H1 (cell line): ENCODE measurements at regions not wholly inside any gene's neighbourhood (a gene's known extent, or its start where the extent isn't known, plus 50 kb on each side); places are given as distances from the start of the nearest gene placed in this dataset.

Experiments
- CTCF ChIA-PET: fragments of 300-600 bp; sonication (Branson Sonifier 250); formaldehyde crosslinking; loops from one replicate; lab custom pipeline; 2021; ENCODE audit not compliant: partially characterized antibody; lab: Charles Lee
- POLR2A ChIA-PET: fragments of 300-600 bp; sonication (Branson Sonifier 250); formaldehyde crosslinking; loops from one replicate; lab custom pipeline; 2021; ENCODE audit warnings: inconsistent platforms; ENCODE audit not compliant: partially characterized antibody; lab: Charles Lee
- DNase-seq, 2 experiments: peaks; one replicate each; pipeline versions ENCODE4 v3.0.0 to v3.0.0-alpha.2; 2010 to 2022; ENCODE audit warnings: low spot score in 2 of 2, low read depth in 1 of 2, mixed read lengths in 1 of 2
- FAIRE-seq: peaks from 2 replicates; lab custom pipeline; 2011; peaks lifted over from hg19 to GRCh38; lab: Jason Lieb, UNC
- H2AFZ ChIP-seq: 2 replicates; pipeline ENCODE4 v1.8.1; 2012; ENCODE audit warnings: low read length, inconsistent platforms
- H2AK5ac ChIP-seq: 2 replicates; pipeline ENCODE4 v1.6.1; 2013; ENCODE audit warnings: low read depth, low read length
- H2BK120ac ChIP-seq: replicated peaks from 2 replicates; pipeline ENCODE3; 2013; ENCODE audit warnings: low read depth, low read length, inconsistent platforms
- H2BK12ac ChIP-seq: 2 replicates; pipeline ENCODE4 v1.6.1; 2013; ENCODE audit warnings: low read depth, low read length
- H2BK15ac ChIP-seq: 2 replicates; pipeline ENCODE4 v1.6.1; 2013; ENCODE audit warnings: low read length
- H2BK20ac ChIP-seq: 2 replicates; pipeline ENCODE4 v1.6.1; 2013; ENCODE audit warnings: low read length
- H2BK5ac ChIP-seq: 2 replicates; pipeline ENCODE4 v1.6.1; 2013; ENCODE audit warnings: low read depth, low read length
- H3K14ac ChIP-seq: 2 replicates; pipeline ENCODE4 v1.6.1; 2013; ENCODE audit warnings: inconsistent platforms; ENCODE audit not compliant: insufficient read length
- H3K18ac ChIP-seq: 2 replicates; pipeline ENCODE4 v1.6.1; 2013; ENCODE audit warnings: low read length; ENCODE audit errors: extremely low read depth
- H3K23ac ChIP-seq: 2 replicates; pipeline ENCODE4 v1.6.1; 2013; ENCODE audit warnings: inconsistent platforms; ENCODE audit not compliant: insufficient read length
- H3K23me2 ChIP-seq: 2 replicates; pipeline ENCODE4 v1.6.1; 2013; ENCODE audit warnings: low read depth, low read length
- H3K27ac ChIP-seq: 2 replicates; pipeline ENCODE4 v1.6.1; 2011; ENCODE audit warnings: low read depth, low read length, inconsistent platforms
- H3K27me3 ChIP-seq, 4 experiments: replicated peaks in 1 of 4; 1 replicate in 1 of 4; 2 replicates in 3 of 4; pipeline versions ENCODE4 v1.6.1 to v1.8.1; 2011 to 2013; ENCODE audit warnings: low read length in 3 of 4, mild to moderate bottlenecking in 3 of 4, inconsistent platforms in 2 of 4, mixed read lengths in 2 of 4, moderate library complexity in 1 of 4; ENCODE audit not compliant: control insufficient read depth in 3 of 4, insufficient read depth in 3 of 4; ENCODE audit errors: extremely low read depth in 1 of 4
- H3K36me3 ChIP-seq, 4 experiments: 2 replicates each; pipeline versions ENCODE4 v1.6.1 to v1.8.1; 2011 to 2013; ENCODE audit warnings: mild to moderate bottlenecking in 4 of 4, low read length in 3 of 4, moderate library complexity in 2 of 4, control low read depth in 1 of 4, inconsistent platforms in 1 of 4; ENCODE audit not compliant: insufficient read depth in 4 of 4, control insufficient read depth in 2 of 4
- H3K4ac ChIP-seq: replicated peaks from 2 replicates; pipeline ENCODE3; 2013; ENCODE audit warnings: low read length, low read depth, mixed read lengths, inconsistent platforms; ENCODE audit not compliant: insufficient read length
- H3K4me1 ChIP-seq, 4 experiments: replicated peaks in 1 of 4; 1 replicate in 1 of 4; 2 replicates in 3 of 4; pipeline versions ENCODE4 v1.6.1 to v1.8.1; 2011 to 2013; ENCODE audit warnings: low read length in 3 of 4, inconsistent platforms in 2 of 4, mixed read lengths in 1 of 4; ENCODE audit not compliant: insufficient read depth in 4 of 4, control insufficient read depth in 3 of 4
- H3K4me2 ChIP-seq, 2 experiments: 2 replicates each; pipeline versions ENCODE4 v1.6.1 to v1.8.1; 2011 to 2013; ENCODE audit warnings: low read depth in 2 of 2, low read length in 2 of 2, control low read depth in 1 of 2, inconsistent platforms in 1 of 2, mild to moderate bottlenecking in 1 of 2; ENCODE audit not compliant: insufficient read depth in 1 of 2
- H3K4me3 ChIP-seq, 4 experiments: fragments of 200-600, 300-600 bp in 1 of 4; sonication (generic), shearing (Covaris generic), sonication (Bioruptor Twin) in 1 of 4; 2 replicates each; pipeline versions ENCODE4 v1.5.1 to v1.8.1; 2011 to 2016; ENCODE audit warnings: low read length in 4 of 4, low read depth in 3 of 4, control low read depth in 2 of 4, inconsistent platforms in 2 of 4, mild to moderate bottlenecking in 2 of 4, mixed read lengths in 1 of 4, moderate library complexity in 1 of 4; ENCODE audit not compliant: insufficient read depth in 2 of 4; ENCODE audit errors: extremely low read depth in 1 of 4
- H3K56ac ChIP-seq: replicated peaks from 2 replicates; pipeline ENCODE3; 2013; ENCODE audit warnings: low read depth, mild to moderate bottlenecking, mixed read lengths, low read length, inconsistent platforms; ENCODE audit not compliant: insufficient read length
- H3K79me1 ChIP-seq: 2 replicates; pipeline ENCODE4 v1.6.1; 2013; ENCODE audit warnings: low read depth, low read length, control low read depth
- H3K79me2 ChIP-seq, 2 experiments: 2 replicates each; pipeline versions ENCODE4 v1.6.1 to v1.8.1; 2012 to 2013; ENCODE audit warnings: low read length in 2 of 2, mild to moderate bottlenecking in 2 of 2, inconsistent platforms in 1 of 2; ENCODE audit not compliant: insufficient read depth in 2 of 2, control insufficient read depth in 1 of 2
- H3K9ac ChIP-seq, 4 experiments: replicated peaks in 1 of 4; 1 replicate in 1 of 4; 2 replicates in 3 of 4; pipeline versions ENCODE4 v1.6.1 to v1.8.1; 2011 to 2013; ENCODE audit warnings: low read depth in 3 of 4, low read length in 3 of 4, control low read depth in 2 of 4, mild to moderate bottlenecking in 2 of 4, moderate library complexity in 2 of 4, inconsistent platforms in 1 of 4; ENCODE audit errors: extremely low read depth in 1 of 4
- H3K9me3 ChIP-seq, 2 experiments: 2 replicates each; pipeline versions ENCODE4 v1.6.1 to v1.8.1; 2012 to 2013; ENCODE audit warnings: mild to moderate bottlenecking in 2 of 2, moderate library complexity in 2 of 2, control low read depth in 1 of 2, inconsistent platforms in 1 of 2, low read depth in 1 of 2, low read length in 1 of 2, mixed read lengths in 1 of 2; ENCODE audit not compliant: insufficient read depth in 2 of 2
- H4K20me1 ChIP-seq, 2 experiments: replicated peaks in 1 of 2; 2 replicates each; pipeline versions ENCODE3 to v1.8.1; 2011 to 2013; ENCODE audit warnings: inconsistent platforms in 2 of 2, low read length in 2 of 2, mild to moderate bottlenecking in 1 of 2; ENCODE audit not compliant: insufficient read depth in 2 of 2, control insufficient read depth in 1 of 2
- H4K5ac ChIP-seq: 2 replicates; pipeline ENCODE4 v1.6.1; 2013; ENCODE audit warnings: low read length, low read depth, mixed read lengths, inconsistent platforms; ENCODE audit not compliant: insufficient read length
- H4K8ac ChIP-seq: 2 replicates; pipeline ENCODE4 v1.8.0; 2013; ENCODE audit warnings: mild to moderate bottlenecking, moderate library complexity, low read length, inconsistent platforms; ENCODE audit not compliant: insufficient read depth; ENCODE audit errors: extremely low read depth
- H4K91ac ChIP-seq: replicated peaks from 2 replicates; pipeline ENCODE3; 2013; ENCODE audit warnings: low read length, mixed read lengths, inconsistent platforms; ENCODE audit not compliant: insufficient read length
- CEBPB ChIP-seq: IDR thresholded peaks from 2 replicates; pipeline ENCODE4 v1.6.1; 2012; ENCODE audit warnings: low read depth, low read length
- FOSL1 ChIP-seq: IDR thresholded peaks from 2 replicates; pipeline ENCODE4 v1.6.1; 2011; ENCODE audit warnings: mild to moderate bottlenecking, low read depth, low read length, moderate library complexity; ENCODE audit not compliant: insufficient read depth
- JUN ChIP-seq: IDR thresholded peaks from 2 replicates; pipeline ENCODE4 v1.6.1; 2011; ENCODE audit warnings: low read depth, mild to moderate bottlenecking, improper control_type of control experiment, low read length
- POLR2AphosphoS5 ChIP-seq: IDR thresholded peaks from 2 replicates; pipeline ENCODE4 v1.6.1; 2011; ENCODE audit warnings: low read depth, low read length
- RFX5 ChIP-seq: IDR thresholded peaks from 2 replicates; pipeline ENCODE4 v1.6.1; 2011; ENCODE audit warnings: low read depth, low read length, improper control_type of control experiment, borderline replicate concordance
- RNF2 ChIP-seq: fragments of 200-900, 300-1000 bp; sonication (generic); IDR thresholded peaks from 2 replicates; pipeline ENCODE4 v1.7.1; 2016; ENCODE audit warnings: borderline replicate concordance, low read depth, mild to moderate bottlenecking, antibody characterized with exemption, low read length; ENCODE audit not compliant: poor library complexity, severe bottlenecking; ENCODE audit errors: missing control alignments
- YY1 ChIP-seq: IDR thresholded peaks from 2 replicates; pipeline ENCODE4 v1.6.1; 2011; ENCODE audit warnings: low read depth, mild to moderate bottlenecking, low read length
- WGBS, 2 experiments: shearing (Covaris generic) in 1 of 2; methylation state at CpG; one replicate each; pipeline versions ENCODE4 v1.1.6 to v1.1.7; 2013 to 2015; ENCODE audit warnings: low lambda C conversion rate in 2 of 2, mixed read lengths in 2 of 2, inconsistent platforms in 1 of 2, low coverage in 1 of 2, missing lambda C conversion rate in 1 of 2; ENCODE audit not compliant: insufficient replicate concordance in 2 of 2, insufficient coverage in 1 of 2, insufficient read length in 1 of 2; ENCODE audit errors: extremely low coverage in 1 of 2, missing lambda C conversion rate in 1 of 2; 5-methylcytosine and 5-hydroxymethylcytosine counted together

DNA sequence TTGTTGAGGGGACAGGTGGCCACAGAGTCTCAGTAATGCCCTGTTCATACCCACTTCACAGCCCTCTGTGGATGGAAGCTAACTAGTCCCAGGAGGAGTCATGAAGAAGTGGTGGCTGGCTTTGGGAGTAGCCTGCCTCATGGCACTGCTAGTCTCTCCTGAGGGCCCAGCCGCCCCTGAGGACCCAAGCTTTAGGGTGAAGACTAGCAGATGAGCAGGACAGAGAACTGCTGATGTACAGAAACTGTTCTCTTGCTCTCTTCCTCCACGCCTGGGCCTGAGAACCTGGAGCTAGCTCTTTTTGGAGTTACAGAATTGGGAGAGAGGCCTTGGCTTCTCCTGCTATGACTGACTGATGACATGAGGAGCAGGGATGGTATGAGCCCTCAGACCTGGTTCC lies 99.2 kb downstream of the RAMP3 start:
- Histone ChIP-seq H3K4me2 (no peak overlapping the region), H3K79me1 (no peaks in the 10 kb centered on the region), H3K36me3 (no peaks in the 10 kb centered on the region), H2BK120ac (no peak overlapping the region), H3K14ac (no peak overlapping the region), H4K5ac (no peak overlapping the region), H2BK20ac (no peak overlapping the region), H3K4me3 (no peak overlapping the region)
- DNase-seq, result no peak
- TF ChIP-seq FOSL1 (no peak), RNF2 (no peak), RFX5 (no peak), CEBPB (no peak), YY1 (no peak), JUN (no peak), POLR2AphosphoS5 (no peak)
- TF ChIP-seq, all 59 proteins: peak for 0
- CTCF ChIA-PET, result interaction anchor here (1.0 to 3.4 kb wide), 2 partner anchors 10 to 121 kb away, joined by 3 to 10 read pairs; no protein-coding TSS in a partner anchor
- no peak overlapping the region for H3K27ac ChIP-seq
- H4K8ac ChIP-seq, result no peak overlapping the region
- no peak overlapping the region for H2BK12ac ChIP-seq
- no peaks in the 10 kb centered on the region for H4K20me1 ChIP-seq
- no peak overlapping the region for H3K9ac ChIP-seq
- no peak overlapping the region for H2BK5ac ChIP-seq
- peaks cover 0 to 3% (median 3%) of the 10 kb centered on the region in 4 experiments; a peak in 3 of 7 replicates for H3K27me3 ChIP-seq
- H3K23me2 ChIP-seq, result no peaks in the 10 kb centered on the region; the same call in 1 of the 2 replicates
- no peak overlapping the region for H2AK5ac ChIP-seq
- H3K79me2 ChIP-seq, result no peaks in the 10 kb centered on the region
- WGBS, 2 experiments, result 78% methylated on average over 2 of the region's 2 CpGs; no CpG with 5 or more reads in 1 of the 2 experiments
- no peak overlapping the region for H3K18ac ChIP-seq
- no peaks in the 10 kb centered on the region for H3K9me3 ChIP-seq
- no peak overlapping the region for H3K56ac ChIP-seq
- POLR2A ChIA-PET, result no interaction called here
- no peak overlapping the region for H2BK15ac ChIP-seq
- H3K4me1 ChIP-seq, result no peaks in the 10 kb centered on the region
- H3K4ac ChIP-seq, result no peak overlapping the region
- FAIRE-seq, result no peak
- H4K91ac ChIP-seq, result no peak overlapping the region
- H2AFZ ChIP-seq, result no peak overlapping the region
- H3K23ac ChIP-seq, result no peak overlapping the region
